SK-N-SH (cell line): ENCODE measurements at regions not wholly inside any gene's neighbourhood (a gene's known extent, or its start where the extent isn't known, plus 50 kb on each side); places are given as distances from the start of the nearest gene placed in this dataset.

ENCODE experiments used
- CTCF ChIA-PET: fragments of 300-600, 350-600 bp; formaldehyde crosslinking; extraction: SDS; loops from one replicate; lab custom pipeline; 2021; lab: Yijun Ruan, JAX
- POLR2A ChIA-PET: fragments of 350-600 bp; sonication (Branson Sonifier 250); formaldehyde crosslinking; extraction: SDS; loops from one replicate; lab custom pipeline; 2020; ENCODE audit warnings: antibody characterized with exemption, inconsistent platforms; lab: Yijun Ruan, JAX
- DNase-seq: peaks from one replicate; pipeline ENCODE4 v3.0.0; 2012
- H2AFZ ChIP-seq: fragments of 200-600 bp; sonication (generic); 2 replicates; pipeline ENCODE4 v1.8.1; 2016; ENCODE audit warnings: antibody characterized with exemption, mild to moderate bottlenecking, low read depth
- H3F3A ChIP-seq: fragments of 200-600 bp; sonication (generic); replicated peaks from 2 replicates; pipeline ENCODE3; 2016; ENCODE audit warnings: antibody characterized with exemption, mild to moderate bottlenecking; ENCODE audit not compliant: insufficient read depth
- H3K27ac ChIP-seq, 2 experiments: fragments of 200-500 bp in 1 of 2; fragments of 200-600 bp in 1 of 2; sonication (Bioruptor generic) in 1 of 2; sonication (generic), shearing (Covaris generic) in 1 of 2; 2 replicates each; pipeline versions ENCODE4 v1.5.1 to v1.6.1; 2014 to 2016; ENCODE audit warnings: low read depth in 2 of 2, inconsistent platforms in 1 of 2, low read length in 1 of 2, mild to moderate bottlenecking in 1 of 2, mixed read lengths in 1 of 2
- H3K27me3 ChIP-seq: fragments of 200-600 bp; sonication (generic), shearing (Covaris generic); 2 replicates; pipeline ENCODE4 v1.6.1; 2016; ENCODE audit warnings: mixed run types; ENCODE audit not compliant: insufficient read depth
- H3K36me3 ChIP-seq, 2 experiments: fragments of 200-500 bp in 1 of 2; fragments of 200-600 bp in 1 of 2; sonication (Bioruptor generic) in 1 of 2; sonication (generic) in 1 of 2; replicated peaks in 1 of 2; 2 replicates each; pipeline versions ENCODE3 to v1.5.1; 2014 to 2016; ENCODE audit warnings: low read length in 1 of 2, mild to moderate bottlenecking in 1 of 2; ENCODE audit not compliant: insufficient read depth in 2 of 2, control insufficient read depth in 1 of 2
- H3K4me1 ChIP-seq, 2 experiments: fragments of 200-500 bp in 1 of 2; fragments of 200-600 bp in 1 of 2; sonication (Bioruptor generic) in 1 of 2; sonication (generic), shearing (Covaris generic) in 1 of 2; 2 replicates each; pipeline versions ENCODE4 v1.5.1 to v1.6.1; 2014 to 2016; ENCODE audit warnings: low read depth in 1 of 2, low read length in 1 of 2, mixed run types in 1 of 2; ENCODE audit not compliant: insufficient read depth in 2 of 2, control insufficient read depth in 1 of 2
- H3K4me2 ChIP-seq: fragments of 200-600 bp; sonication (generic), shearing (Covaris generic); 2 replicates; pipeline ENCODE4 v1.6.1; 2017; ENCODE audit warnings: mixed run types
- H3K4me3 ChIP-seq, 2 experiments: fragments of 200-500 bp in 1 of 2; fragments of 200-600 bp in 1 of 2; sonication (Bioruptor generic) in 1 of 2; sonication (generic), shearing (Covaris generic) in 1 of 2; 2 replicates each; pipeline versions ENCODE4 v1.5.1 to v1.8.1; 2014 to 2016; ENCODE audit warnings: low read depth in 2 of 2, inconsistent platforms in 1 of 2, low read length in 1 of 2, mild to moderate bottlenecking in 1 of 2, mixed read lengths in 1 of 2, moderate library complexity in 1 of 2
- H3K79me2 ChIP-seq: fragments of 200-600 bp; sonication (generic); 2 replicates; pipeline ENCODE4 v1.8.1; 2017; ENCODE audit warnings: mild to moderate bottlenecking; ENCODE audit not compliant: insufficient read depth
- H3K9ac ChIP-seq: fragments of 200-600 bp; sonication (generic); 2 replicates; pipeline ENCODE4 v1.6.1; 2017; ENCODE audit warnings: mixed run types
- H3K9me2 ChIP-seq: fragments of 200-600 bp; sonication (generic); 2 replicates; pipeline ENCODE4 v1.6.1; 2017; ENCODE audit warnings: mixed run types
- H3K9me3 ChIP-seq: fragments of 200-600 bp; sonication (generic); 2 replicates; pipeline ENCODE4 v1.6.1; 2017; ENCODE audit warnings: mixed run types, mild to moderate bottlenecking, moderate library complexity
- H4K20me1 ChIP-seq: fragments of 200-600 bp; sonication (generic); 2 replicates; pipeline ENCODE4 v1.6.1; 2017; ENCODE audit warnings: mild to moderate bottlenecking, mixed run types; ENCODE audit not compliant: insufficient read depth
- EP300 ChIP-seq, 2 experiments: IDR thresholded peaks; 2 replicates each; pipeline versions ENCODE4 v1.4.0 to v1.6.1; 2012; ENCODE audit warnings: borderline replicate concordance in 1 of 2, low read depth in 1 of 2, low read length in 1 of 2
- FOSL2 ChIP-seq: IDR thresholded peaks from 2 replicates; pipeline ENCODE4 v1.4.0; 2012; ENCODE audit warnings: low read depth, mild to moderate bottlenecking, moderate library complexity, borderline replicate concordance
- FOXJ3 ChIP-seq: sonication (generic); formaldehyde crosslinking; IDR thresholded peaks from 2 replicates; pipeline ENCODE4 v1.5.1; 2020; ENCODE audit warnings: mild to moderate bottlenecking, missing genetic modification reagents
- FOXM1 ChIP-seq: IDR thresholded peaks from 2 replicates; pipeline ENCODE4 v1.4.0; 2012; ENCODE audit warnings: low read depth, mild to moderate bottlenecking
- GABPA ChIP-seq: IDR thresholded peaks from 2 replicates; pipeline ENCODE4 v1.4.0; 2012; ENCODE audit warnings: low read depth, mild to moderate bottlenecking
- IRF3 ChIP-seq: fragments of 150-350 bp; IDR thresholded peaks from 2 replicates; pipeline ENCODE4 v1.6.1; 2016; ENCODE audit warnings: mild to moderate bottlenecking, low read depth, low read length
- MAX ChIP-seq: IDR thresholded peaks from 2 replicates; pipeline ENCODE4 v1.4.0; 2012; ENCODE audit warnings: low read depth
- MEF2A ChIP-seq: IDR thresholded peaks from 2 replicates; pipeline ENCODE4 v1.4.0; 2012; ENCODE audit warnings: low read depth, borderline replicate concordance
- PBX3 ChIP-seq: IDR thresholded peaks from 2 replicates; pipeline ENCODE4; 2012
- POLR2AphosphoS5 ChIP-seq: IDR thresholded peaks from 2 replicates; pipeline ENCODE4 v1.6.1; 2012; ENCODE audit warnings: low read depth, low read length
- REST ChIP-seq: IDR thresholded peaks from 2 replicates; pipeline ENCODE4 v1.6.1; 2012; ENCODE audit warnings: mild to moderate bottlenecking, low read depth, low read length, moderate library complexity
- TEAD4 ChIP-seq: IDR thresholded peaks from 2 replicates; pipeline ENCODE4 v1.4.0; 2012; ENCODE audit warnings: mild to moderate bottlenecking, borderline replicate concordance; ENCODE audit not compliant: insufficient read depth
- USF1 ChIP-seq: IDR thresholded peaks from 2 replicates; pipeline ENCODE4 v1.4.0; 2012; ENCODE audit warnings: low read depth, borderline replicate concordance
- USF2 ChIP-seq: fragments of 150-350 bp; IDR thresholded peaks from 2 replicates; pipeline ENCODE4 v1.6.1; 2017; ENCODE audit warnings: antibody characterized with exemption, low read length, low read depth, borderline replicate concordance
- WGBS: methylation state at CpG from one replicate; pipeline ENCODE4 v1.1.6; 2017; ENCODE audit warnings: low lambda C conversion rate; 5-methylcytosine and 5-hydroxymethylcytosine counted together

GRCh38 chr3:28768439-28768838, 419.8 kb upstream of the AZI2 start:
- ChIA-PET POLR2A (no interaction called here), CTCF (no interaction called here)
- Histone ChIP-seq H3K4me3 (no peak overlapping the region), H3K36me3 (no peaks in the 10 kb centered on the region), H4K20me1 (no peaks in the 10 kb centered on the region), H3K9me2 (no peaks in the 10 kb centered on the region), H3F3A (no peaks in the 10 kb centered on the region), H3K27me3 (no peaks in the 10 kb centered on the region), H3K79me2 (no peaks in the 10 kb centered on the region), H3K9me3 (no peaks in the 10 kb centered on the region), H3K27ac (no peak overlapping the region), H3K9ac (no peak overlapping the region), H2AFZ (no peak overlapping the region), H3K4me2 (no peak overlapping the region), H3K4me1 (no peaks in the 10 kb centered on the region)
- 10% methylated on average over 1 of the region's 1 CpG for WGBS
- DNase-seq: no peak
- TF ChIP-seq POLR2AphosphoS5 (no peak), REST (no peak), MAX (no peak), MEF2A (no peak), USF1 (no peak)

GRCh38 chr3:28777806-28778475, 429.3 kb upstream of the AZI2 start:
- 65% methylated on average over 6 of the region's 6 CpGs for WGBS
- Histone ChIP-seq H3K9me2 (no peaks in the 10 kb centered on the region), H3K79me2 (no peaks in the 10 kb centered on the region), H4K20me1 (no peaks in the 10 kb centered on the region), H3F3A (no peaks in the 10 kb centered on the region), H2AFZ (no peak overlapping the region), H3K36me3 (no peaks in the 10 kb centered on the region), H3K9me3 (no peaks in the 10 kb centered on the region), H3K4me2 (no peak overlapping the region), H3K4me1 (peaks cover 0 to 2% of the 10 kb centered on the region in 2 experiments; a peak in 2 of 4 replicates), H3K9ac (no peak overlapping the region), H3K27ac (no peak overlapping the region), H3K27me3 (no peaks in the 10 kb centered on the region; the same call in 1 of the 2 replicates), H3K4me3 (no peak overlapping the region)
- no peak for DNase-seq
- ChIA-PET POLR2A (no interaction called here), CTCF (no interaction called here)
- no peak for TF ChIP-seq EP300 (IDR thresholded peaks at IDR 0.05; ENCODE audit: borderline replicate concordance in 1 of 2, low read depth in 1 of 2, low read length in 1 of 2)
- TF ChIP-seq MEF2A: no peak
- no peak for TF ChIP-seq FOXM1
- TF ChIP-seq TEAD4: no peak
- no peak for TF ChIP-seq PBX3
- no peak for TF ChIP-seq FOSL2
- TF ChIP-seq USF2: no peak
- TF ChIP-seq GABPA: no peak
- TF ChIP-seq REST: no peak
- TF ChIP-seq FOXJ3 (CRISPR knock-in tag): no peak
- TF ChIP-seq IRF3: no peak
